Neural progenitor cell (in vitro differentiated cells): ENCODE measurements at regions not wholly inside any gene's neighbourhood (a gene's known extent, or its start where the extent isn't known, plus 50 kb on each side); places are given as distances from the start of the nearest gene placed in this dataset.
A peak's percentile ranks its signal among the peaks of the same experiment; 100 is the strongest.
"Not testable (repeated sequence)": the region's sequence is repeated elsewhere in the genome, so short reads cannot be mapped to it uniquely, and the experiment has no call there.

Experiments used
- DNase-seq: peaks from one replicate; pipeline ENCODE4 v3.0.0-alpha.2; 2016; ENCODE audit warnings: low spot score
- H2AFZ ChIP-seq: fragments of 200-600 bp; sonication (generic); replicated peaks from 2 replicates; pipeline ENCODE4 v1.6.1; 2016; ENCODE audit warnings: antibody characterized with exemption
- H3F3A ChIP-seq: fragments of 200-600 bp; sonication (generic); 2 replicates; pipeline ENCODE4 v1.6.1; 2016; ENCODE audit warnings: antibody characterized with exemption, low read depth
- H3K27ac ChIP-seq: fragments of 200-600 bp; sonication (generic); 2 replicates; pipeline ENCODE4 v1.5.1; 2016; ENCODE audit warnings: mild to moderate bottlenecking
- H3K27me3 ChIP-seq: fragments of 200-600 bp; sonication (generic); 2 replicates; pipeline ENCODE4 v1.6.1; 2016; ENCODE audit warnings: mild to moderate bottlenecking, moderate library complexity
- H3K36me3 ChIP-seq: fragments of 200-600 bp; sonication (generic); 2 replicates; pipeline ENCODE4 v1.5.1; 2016
- H3K4me1 ChIP-seq: fragments of 200-600 bp; sonication (generic); 2 replicates; pipeline ENCODE4 v1.6.1; 2016; ENCODE audit warnings: mixed run types
- H3K4me2 ChIP-seq: fragments of 200-600 bp; sonication (generic); 2 replicates; pipeline ENCODE4 v1.6.1; 2016
- H3K4me3 ChIP-seq: fragments of 200-600 bp; sonication (generic); 2 replicates; pipeline ENCODE4 v1.5.1; 2016
- H3K79me2 ChIP-seq: fragments of 200-600 bp; sonication (generic); 2 replicates; pipeline ENCODE4 v1.6.1; 2016; ENCODE audit warnings: low read depth
- H3K9ac ChIP-seq: fragments of 200-600 bp; sonication (generic); 2 replicates; pipeline ENCODE4 v1.6.1; 2016
- H3K9me3 ChIP-seq: fragments of 200-600 bp; sonication (generic); 2 replicates; pipeline ENCODE4 v1.5.1; 2016; ENCODE audit warnings: low read depth
- H4K20me1 ChIP-seq: fragments of 200-600 bp; sonication (generic); 2 replicates; pipeline ENCODE4 v1.6.1; 2016; ENCODE audit warnings: low read depth
- H3K27ac Mint-ChIP-seq: 3 replicates; pipeline ENCODE4 v1.8.0; 2021; ENCODE audit warnings: mixed read lengths
- H3K27me3 Mint-ChIP-seq: 2 replicates; pipeline ENCODE4 v1.8.0; 2022; ENCODE audit warnings: low read depth, mild to moderate bottlenecking, inconsistent platforms, moderate library complexity, mixed read lengths; ENCODE audit not compliant: insufficient read depth
- H3K36me3 Mint-ChIP-seq: 3 replicates; pipeline ENCODE4 v1.8.0; 2021; ENCODE audit warnings: mixed read lengths
- H3K4me1 Mint-ChIP-seq: 3 replicates; pipeline ENCODE4 v1.8.0; 2021; ENCODE audit warnings: mixed read lengths
- H3K4me3 Mint-ChIP-seq: 3 replicates; pipeline ENCODE4 v1.8.0; 2021; ENCODE audit warnings: mild to moderate bottlenecking, moderate library complexity, mixed read lengths
- H3K9me3 Mint-ChIP-seq: 3 replicates; pipeline ENCODE4 v1.8.0; 2020; ENCODE audit warnings: mixed read lengths
- TF ChIP-seq, protein P1 (sequence below): fragments of 200-600 bp; sonication (generic); IDR thresholded peaks from 2 replicates; pipeline ENCODE4 v1.5.1; 2017; ENCODE audit warnings: antibody characterized with exemption, mild to moderate bottlenecking

DNA sequence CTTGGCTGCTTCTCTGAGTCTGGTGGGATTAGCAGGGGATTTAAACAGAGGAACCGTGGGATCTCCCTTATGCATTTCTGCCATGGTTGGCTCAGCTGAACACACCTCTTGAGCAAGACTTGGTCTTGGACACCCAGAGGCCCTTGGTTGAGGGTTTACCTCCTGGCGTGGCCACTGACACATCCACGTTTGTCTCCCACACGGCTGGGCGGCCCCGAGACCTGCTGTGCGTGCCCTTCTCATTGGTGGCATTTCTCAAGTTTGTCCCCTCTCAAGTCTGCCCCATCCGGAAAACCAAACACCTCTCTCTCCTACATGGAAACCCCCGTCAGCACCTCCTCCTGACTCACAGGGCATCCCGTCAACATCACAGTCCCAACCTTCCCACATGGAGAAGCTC lies 66.0 kb upstream of the MUC20 start:
- H3K4me1 ChIP-seq, H3K9me3 ChIP-seq, H3K4me2 ChIP-seq, H3K4me3 Mint-ChIP-seq, H3K27ac ChIP-seq, H3K36me3 Mint-ChIP-seq, H3K27me3 Mint-ChIP-seq, H3K4me3 ChIP-seq, H3F3A ChIP-seq, H3K27ac Mint-ChIP-seq, H3K4me1 Mint-ChIP-seq, H2AFZ ChIP-seq, DNase-seq, H3K9ac ChIP-seq, H3K79me2 ChIP-seq, H4K20me1 ChIP-seq, H3K27me3 ChIP-seq, H3K36me3 ChIP-seq, H3K9me3 Mint-ChIP-seq: not testable (repeated sequence)

DNA sequence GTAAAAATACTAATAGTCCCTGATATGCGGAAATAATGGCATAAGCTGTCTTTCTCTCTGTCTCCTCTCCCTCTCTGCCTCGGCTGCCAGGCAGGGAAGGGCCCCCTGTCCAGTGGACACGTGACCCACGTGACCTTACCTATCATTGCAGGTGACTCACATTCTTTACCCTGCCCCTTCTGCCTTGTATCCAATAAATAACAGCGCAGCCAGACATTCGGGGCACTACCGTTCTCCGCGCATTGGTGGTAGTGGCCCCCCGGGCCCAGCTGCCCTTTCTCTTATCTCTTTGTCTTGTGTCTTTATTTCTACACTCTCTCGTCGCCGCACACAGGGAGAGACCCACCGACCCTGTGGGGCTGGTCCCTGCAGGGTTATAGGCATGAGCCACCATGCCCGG lies 66.6 kb upstream of the MUC20 start:
- not testable (repeated sequence) for DNase-seq, H3K4me2 ChIP-seq, H3K9ac ChIP-seq, H3K4me3 Mint-ChIP-seq, H3K27ac Mint-ChIP-seq, H3K4me3 ChIP-seq, H3K9me3 Mint-ChIP-seq, H3K27me3 ChIP-seq, H3F3A ChIP-seq, H3K79me2 ChIP-seq, H3K27ac ChIP-seq, H3K4me1 Mint-ChIP-seq, H3K36me3 ChIP-seq, H3K9me3 ChIP-seq, H3K27me3 Mint-ChIP-seq, H3K4me1 ChIP-seq, H3K36me3 Mint-ChIP-seq, H2AFZ ChIP-seq, H4K20me1 ChIP-seq

DNA sequence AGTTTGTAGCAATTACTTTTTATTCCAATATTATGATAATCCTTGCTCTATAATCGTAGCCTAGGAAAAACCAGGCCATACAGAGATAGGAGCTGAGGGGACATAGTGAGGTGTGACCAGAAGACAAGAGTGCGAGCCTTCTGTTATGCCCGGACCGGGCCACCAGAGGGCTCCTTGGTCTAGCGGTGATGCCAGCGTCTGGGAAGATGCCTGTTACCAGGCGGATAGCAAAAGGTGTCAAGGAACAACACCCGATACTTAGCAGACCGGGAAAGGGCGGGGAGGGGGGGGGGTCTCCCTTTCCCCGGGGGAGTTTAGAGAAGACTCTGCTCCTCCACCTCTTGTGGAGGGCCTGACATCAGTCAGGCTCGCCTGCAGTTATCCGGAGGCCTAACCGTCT lies 67.1 kb upstream of the MUC20 start:
- TF ChIP-seq, protein P1, sequence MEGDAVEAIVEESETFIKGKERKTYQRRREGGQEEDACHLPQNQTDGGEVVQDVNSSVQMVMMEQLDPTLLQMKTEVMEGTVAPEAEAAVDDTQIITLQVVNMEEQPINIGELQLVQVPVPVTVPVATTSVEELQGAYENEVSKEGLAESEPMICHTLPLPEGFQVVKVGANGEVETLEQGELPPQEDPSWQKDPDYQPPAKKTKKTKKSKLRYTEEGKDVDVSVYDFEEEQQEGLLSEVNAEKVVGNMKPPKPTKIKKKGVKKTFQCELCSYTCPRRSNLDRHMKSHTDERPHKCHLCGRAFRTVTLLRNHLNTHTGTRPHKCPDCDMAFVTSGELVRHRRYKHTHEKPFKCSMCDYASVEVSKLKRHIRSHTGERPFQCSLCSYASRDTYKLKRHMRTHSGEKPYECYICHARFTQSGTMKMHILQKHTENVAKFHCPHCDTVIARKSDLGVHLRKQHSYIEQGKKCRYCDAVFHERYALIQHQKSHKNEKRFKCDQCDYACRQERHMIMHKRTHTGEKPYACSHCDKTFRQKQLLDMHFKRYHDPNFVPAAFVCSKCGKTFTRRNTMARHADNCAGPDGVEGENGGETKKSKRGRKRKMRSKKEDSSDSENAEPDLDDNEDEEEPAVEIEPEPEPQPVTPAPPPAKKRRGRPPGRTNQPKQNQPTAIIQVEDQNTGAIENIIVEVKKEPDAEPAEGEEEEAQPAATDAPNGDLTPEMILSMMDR: peak; percentile 17
- H4K20me1 ChIP-seq, H3K4me3 ChIP-seq, H3K4me1 Mint-ChIP-seq, H3K4me2 ChIP-seq, H3K27me3 Mint-ChIP-seq, H3K79me2 ChIP-seq, H3K36me3 ChIP-seq, H3K9ac ChIP-seq, H3K27me3 ChIP-seq, H3K4me3 Mint-ChIP-seq, H3K27ac ChIP-seq, H3K9me3 Mint-ChIP-seq, H3K36me3 Mint-ChIP-seq, H3K9me3 ChIP-seq, H2AFZ ChIP-seq, H3K4me1 ChIP-seq, H3K27ac Mint-ChIP-seq, H3F3A ChIP-seq: not testable (repeated sequence)
- peak; percentile 33 for DNase-seq

DNA sequence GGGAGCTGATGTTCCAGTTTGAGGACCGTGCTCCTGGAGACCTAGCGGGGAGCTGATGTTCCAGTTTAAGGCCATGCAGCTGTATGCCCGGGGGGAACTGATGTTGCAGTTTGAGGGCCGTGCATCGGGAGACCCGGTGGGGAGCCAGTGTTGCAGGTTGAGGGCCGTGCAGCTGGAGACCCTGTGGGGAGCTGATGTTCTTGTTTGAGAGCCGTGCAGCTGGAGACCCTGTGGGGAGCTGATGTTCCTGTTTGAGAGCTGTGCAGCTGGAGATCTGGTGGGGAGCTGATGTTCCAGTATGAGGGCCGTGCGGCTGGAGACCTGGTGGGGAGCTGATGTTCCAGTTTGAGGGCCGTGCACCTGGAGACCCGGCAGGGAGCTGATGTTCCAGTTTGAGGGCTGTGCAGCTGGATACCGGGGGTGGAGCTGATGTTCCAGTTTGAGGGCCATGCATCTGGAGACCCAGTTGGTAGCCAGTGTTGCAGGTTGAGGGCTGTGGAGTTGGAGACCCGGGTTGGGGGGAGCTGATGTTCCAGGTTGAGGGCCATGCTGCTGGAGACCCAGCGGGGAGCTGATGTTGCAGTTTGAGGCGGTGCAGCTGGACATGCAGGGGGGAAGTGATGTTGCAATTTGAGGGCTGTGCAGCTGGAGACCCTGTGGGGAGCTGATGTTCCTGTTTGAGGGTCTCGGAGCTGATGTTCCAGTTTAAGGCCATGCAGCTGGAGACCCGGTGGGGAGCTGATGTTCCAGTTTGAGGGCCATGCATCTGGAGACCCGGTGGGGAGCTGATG lies 64.4 kb upstream of the APOD start:
- not testable (repeated sequence) for H3K27me3 Mint-ChIP-seq, H3K4me3 Mint-ChIP-seq, H3K4me3 ChIP-seq, H3K36me3 ChIP-seq, H4K20me1 ChIP-seq, H3K4me1 Mint-ChIP-seq, H3K4me2 ChIP-seq, H3K79me2 ChIP-seq, DNase-seq, H3K4me1 ChIP-seq, H2AFZ ChIP-seq, H3K27ac Mint-ChIP-seq, H3K27ac ChIP-seq, H3K9ac ChIP-seq, H3K27me3 ChIP-seq, H3F3A ChIP-seq, H3K9me3 ChIP-seq
- Mint-ChIP-seq H3K9me3 (peaks cover 22% of the 10 kb centered on the region), H3K36me3 (peaks cover 15% of the 10 kb centered on the region)

DNA sequence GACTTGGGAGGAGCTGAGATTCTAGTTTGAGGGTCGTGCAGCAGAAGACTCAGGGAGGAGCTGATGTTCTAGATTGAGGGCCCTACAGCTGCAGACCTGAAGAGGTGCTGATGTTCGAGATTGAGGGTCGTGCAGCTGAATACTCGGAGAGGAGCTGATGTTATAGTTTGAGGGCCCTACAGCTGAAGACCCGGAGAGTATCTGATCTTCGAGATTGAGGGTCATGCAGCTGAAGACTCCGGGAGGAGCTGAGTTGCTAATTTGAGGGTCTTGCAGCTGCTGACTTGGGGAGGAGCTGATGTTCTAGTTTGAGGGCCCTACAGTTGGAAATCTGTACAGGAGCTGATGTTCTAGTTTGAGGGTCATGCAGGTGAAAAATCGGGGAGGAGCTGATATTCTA lies 62.1 kb upstream of the APOD start:
- H3K79me2 ChIP-seq, DNase-seq, H3K4me1 ChIP-seq, H3K9ac ChIP-seq, H3K9me3 ChIP-seq, H2AFZ ChIP-seq, H3K27me3 Mint-ChIP-seq, H3K4me3 Mint-ChIP-seq, H3K4me3 ChIP-seq, H3K36me3 ChIP-seq, H3F3A ChIP-seq, H4K20me1 ChIP-seq, H3K27me3 ChIP-seq, H3K4me2 ChIP-seq, H3K4me1 Mint-ChIP-seq, H3K27ac ChIP-seq, H3K27ac Mint-ChIP-seq: not testable (repeated sequence)
- Mint-ChIP-seq H3K36me3 (peaks cover 15% of the 10 kb centered on the region), H3K9me3 (peaks cover 23% of the 10 kb centered on the region)

DNA sequence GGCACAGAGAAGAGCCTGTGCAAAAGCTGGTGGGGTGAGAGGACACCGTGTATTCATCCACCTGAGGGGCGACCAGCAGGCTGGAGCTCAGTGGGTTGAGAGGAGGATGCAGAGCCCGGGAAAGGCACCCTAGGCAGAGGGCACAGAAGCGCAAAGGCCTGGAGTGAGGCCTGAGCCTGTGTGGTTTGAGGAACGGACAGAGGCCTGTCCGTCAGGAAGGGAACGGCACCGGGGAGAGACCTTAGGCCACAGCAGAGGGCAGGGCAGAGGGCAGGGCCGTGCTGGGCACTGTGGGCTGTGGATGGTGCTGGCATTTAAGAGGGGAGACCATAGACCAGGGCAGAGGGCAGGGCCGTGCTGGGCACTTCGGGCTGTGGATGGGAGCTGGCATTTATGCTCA lies 59.5 kb upstream of the APOD start:
- H3K27ac ChIP-seq, H3F3A ChIP-seq, H3K9me3 ChIP-seq, H3K79me2 ChIP-seq, H3K4me1 Mint-ChIP-seq, H3K27me3 ChIP-seq, H2AFZ ChIP-seq, H3K4me2 ChIP-seq, H3K36me3 ChIP-seq, H3K27ac Mint-ChIP-seq, H3K4me1 ChIP-seq, H3K4me3 Mint-ChIP-seq, H4K20me1 ChIP-seq, H3K9ac ChIP-seq, H3K27me3 Mint-ChIP-seq, DNase-seq, H3K4me3 ChIP-seq: not testable (repeated sequence)
- Mint-ChIP-seq H3K36me3 (peaks cover 15% of the 10 kb centered on the region), H3K9me3 (peaks cover 23% of the 10 kb centered on the region)

DNA sequence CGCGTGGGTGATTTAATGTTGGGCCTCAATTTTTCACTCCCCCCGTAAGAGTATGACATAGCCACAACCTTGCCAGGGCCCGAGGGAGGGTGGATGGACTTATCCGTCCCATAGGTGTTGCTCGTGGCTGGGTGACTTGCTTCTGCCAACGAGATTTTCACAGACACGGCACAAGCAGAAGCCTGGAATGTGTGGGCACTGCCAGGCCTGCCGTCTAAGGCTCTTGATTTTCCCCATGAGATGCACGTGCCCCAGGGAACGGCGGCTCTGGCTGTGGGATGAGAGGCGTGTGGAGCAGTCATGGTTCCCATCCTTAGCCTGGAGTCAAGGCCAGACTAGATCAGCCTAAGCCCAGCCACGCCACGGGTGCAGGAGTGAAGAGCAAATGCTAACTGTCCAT lies 58.6 kb upstream of the APOD start:
- H3K36me3 ChIP-seq, H3K27me3 Mint-ChIP-seq, H4K20me1 ChIP-seq, H3K4me1 Mint-ChIP-seq, H3K4me3 Mint-ChIP-seq, DNase-seq, H3K4me2 ChIP-seq, H3K4me1 ChIP-seq, H3K9ac ChIP-seq, H3F3A ChIP-seq, H3K27me3 ChIP-seq, H3K79me2 ChIP-seq, H3K27ac ChIP-seq, H2AFZ ChIP-seq, H3K9me3 ChIP-seq, H3K27ac Mint-ChIP-seq, H3K4me3 ChIP-seq: not testable (repeated sequence)
- H3K36me3 Mint-ChIP-seq: peaks cover 15% of the 10 kb centered on the region
- peaks cover 23% of the 10 kb centered on the region for H3K9me3 Mint-ChIP-seq

DNA sequence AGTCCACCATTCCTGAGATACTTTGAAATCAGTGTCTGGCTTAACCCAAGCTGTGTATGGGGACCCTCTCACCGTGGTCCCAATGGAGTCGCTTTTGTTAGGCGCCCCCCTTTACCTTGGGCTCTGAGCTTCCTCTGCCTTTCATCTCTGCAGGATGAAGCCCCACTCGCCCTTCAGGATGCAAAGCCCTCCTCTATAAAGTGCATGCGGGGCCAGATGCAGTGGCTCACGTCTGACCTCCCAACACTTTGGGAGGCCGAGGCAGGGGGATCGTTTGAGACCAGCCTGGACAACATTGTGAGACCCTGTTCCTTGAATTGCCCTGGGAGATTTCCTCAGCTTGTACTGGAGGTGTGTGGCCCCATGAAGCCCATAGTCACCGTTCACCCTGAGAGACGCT lies 54.7 kb upstream of the APOD start:
- not testable (repeated sequence) for H3K79me2 ChIP-seq, H3K9me3 ChIP-seq, H3K27ac ChIP-seq, H3K4me2 ChIP-seq, H3K27ac Mint-ChIP-seq, H3K4me1 ChIP-seq, H3K27me3 ChIP-seq, DNase-seq, H3K36me3 Mint-ChIP-seq, H3K27me3 Mint-ChIP-seq, H3K4me3 Mint-ChIP-seq, H3K4me3 ChIP-seq, H3K9ac ChIP-seq, H3K9me3 Mint-ChIP-seq, H2AFZ ChIP-seq, H3K36me3 ChIP-seq, H3K4me1 Mint-ChIP-seq, H4K20me1 ChIP-seq, H3F3A ChIP-seq
